COLO829 (cell line): ENCODE measurements at regions not wholly inside any gene's neighbourhood (a gene's known extent, or its start where the extent isn't known, plus 50 kb on each side); places are given as distances from the start of the nearest gene placed in this dataset.
"Not testable (repeated sequence)": the region's sequence is repeated elsewhere in the genome, so short reads cannot be mapped to it uniquely, and the experiment has no call there.

ENCODE experiments used
- DNase-seq: peaks from one replicate; pipeline ENCODE4 v3.0.0; 2012; ENCODE audit warnings: low spot score

DNA sequence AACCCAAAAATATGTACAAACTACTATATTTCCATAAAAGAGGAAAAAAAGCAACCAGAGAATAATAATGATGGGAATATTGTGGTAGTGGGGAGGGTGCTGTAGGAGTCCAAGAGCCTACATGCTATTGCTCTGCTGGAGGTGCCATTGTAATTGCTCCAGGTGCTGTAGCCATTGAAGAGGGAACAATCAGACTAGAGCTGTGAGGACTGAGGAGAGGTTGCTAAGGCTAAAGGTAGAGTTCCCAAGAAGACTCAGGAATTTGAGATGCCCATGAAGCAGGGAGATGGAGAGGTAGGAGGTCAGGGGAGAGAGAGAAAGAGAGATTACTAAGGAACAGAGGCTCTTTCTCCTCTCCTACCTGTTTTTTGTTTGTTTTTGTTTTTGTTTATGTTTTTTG is 394.0 kb downstream of the DMRTA1 start:
- DNase-seq = no peak

DNA sequence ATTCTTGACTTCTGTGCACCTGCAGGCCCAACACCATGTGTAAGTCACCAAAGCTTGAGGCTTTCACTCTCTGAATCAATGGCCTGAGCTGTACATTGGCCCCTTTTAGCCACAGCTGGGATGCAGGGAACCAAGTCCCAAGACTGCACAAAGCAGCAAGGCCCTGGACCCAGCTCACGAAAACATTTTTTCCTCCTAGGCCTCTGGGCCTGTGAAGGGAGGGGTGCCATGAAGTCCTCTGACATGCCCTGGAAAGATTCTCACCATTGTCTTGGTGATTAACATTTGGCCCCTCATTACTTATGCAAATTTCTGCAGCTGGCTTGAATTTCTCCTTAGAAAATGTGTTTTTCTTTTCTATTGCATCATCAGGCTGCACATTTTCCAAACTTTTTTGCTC is 398.6 kb downstream of the DMRTA1 start:
- not testable (repeated sequence) for DNase-seq

DNA sequence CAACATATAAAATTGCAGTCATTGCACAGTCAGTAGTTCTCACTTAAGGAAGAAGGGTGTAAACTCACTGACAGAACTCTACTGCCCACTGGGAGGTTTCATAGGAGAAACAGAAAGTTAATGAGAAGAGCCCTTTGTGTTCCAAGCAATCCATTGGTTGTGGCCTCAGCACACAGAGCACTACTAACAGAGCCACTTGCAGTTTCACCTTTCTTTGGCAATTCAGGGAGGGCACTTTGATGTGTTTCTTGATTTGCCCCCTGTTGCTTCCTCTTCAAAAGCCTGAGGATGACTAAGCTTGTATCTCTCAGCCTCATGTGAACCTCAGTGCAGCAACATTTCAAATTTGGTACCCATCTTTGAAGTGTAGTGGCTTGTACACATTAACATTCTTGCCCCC is 409.4 kb downstream of the DMRTA1 start:
- DNase-seq = no peak

DNA sequence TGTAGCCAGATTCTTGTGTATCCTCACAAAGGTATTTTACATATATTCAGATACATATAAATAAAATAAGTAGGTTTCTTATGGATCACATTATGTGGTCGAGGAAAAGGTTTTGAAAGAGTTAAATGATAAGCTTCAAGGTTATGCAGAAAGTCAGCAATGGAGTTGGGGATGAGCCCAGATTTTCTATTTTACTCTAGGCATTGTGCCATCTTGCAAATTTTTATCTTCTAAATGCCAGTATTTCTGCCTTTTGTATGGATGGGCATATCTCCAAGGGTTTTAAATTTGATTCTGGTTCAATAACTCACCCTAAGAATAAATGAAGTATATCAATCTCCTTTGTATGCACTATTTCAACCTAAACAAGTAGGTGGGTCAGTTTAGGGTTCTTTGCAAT is 410.7 kb downstream of the DMRTA1 start:
- DNase-seq = no peak

DNA sequence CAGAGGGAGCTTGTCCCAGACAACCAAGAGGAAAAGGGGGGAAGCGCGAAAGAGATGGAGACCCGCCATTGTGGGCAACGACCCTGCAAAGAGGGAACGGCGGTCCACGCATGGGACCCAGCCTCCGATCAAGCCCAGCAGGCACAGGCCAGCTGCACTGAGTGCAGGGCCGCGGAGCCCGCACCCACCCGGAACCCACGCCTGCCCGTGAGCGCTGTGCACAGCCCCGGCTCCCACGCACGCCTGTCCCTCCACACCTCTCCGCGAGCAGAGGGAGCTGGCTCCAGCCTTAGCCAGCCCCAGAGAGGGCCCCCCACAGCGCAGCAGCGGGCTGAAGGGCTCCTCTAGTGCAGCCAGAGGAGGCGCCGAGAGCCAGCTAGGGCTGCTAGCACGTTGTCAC is 416.5 kb downstream of the DMRTA1 start:
- DNase-seq = no peak

DNA sequence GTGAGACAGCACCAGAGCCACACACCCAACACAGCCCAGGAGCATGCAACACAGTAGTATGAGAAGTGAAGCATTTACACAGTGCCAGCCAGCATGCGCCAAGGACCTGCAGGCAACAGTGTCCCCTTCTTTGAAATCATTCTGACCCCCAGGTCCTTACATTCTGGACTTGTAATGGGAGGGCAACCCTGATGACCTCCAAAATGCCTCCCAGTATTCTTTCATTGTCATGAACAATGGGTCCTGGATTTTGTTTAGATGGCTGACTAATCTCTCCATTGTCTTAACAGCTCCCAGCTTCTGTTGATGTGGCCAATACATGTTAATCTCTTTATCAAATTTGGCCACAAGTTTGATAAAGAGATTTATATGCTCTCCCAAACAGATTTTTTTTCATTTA is 417.1 kb downstream of the DMRTA1 start:
- no peak for DNase-seq

DNA sequence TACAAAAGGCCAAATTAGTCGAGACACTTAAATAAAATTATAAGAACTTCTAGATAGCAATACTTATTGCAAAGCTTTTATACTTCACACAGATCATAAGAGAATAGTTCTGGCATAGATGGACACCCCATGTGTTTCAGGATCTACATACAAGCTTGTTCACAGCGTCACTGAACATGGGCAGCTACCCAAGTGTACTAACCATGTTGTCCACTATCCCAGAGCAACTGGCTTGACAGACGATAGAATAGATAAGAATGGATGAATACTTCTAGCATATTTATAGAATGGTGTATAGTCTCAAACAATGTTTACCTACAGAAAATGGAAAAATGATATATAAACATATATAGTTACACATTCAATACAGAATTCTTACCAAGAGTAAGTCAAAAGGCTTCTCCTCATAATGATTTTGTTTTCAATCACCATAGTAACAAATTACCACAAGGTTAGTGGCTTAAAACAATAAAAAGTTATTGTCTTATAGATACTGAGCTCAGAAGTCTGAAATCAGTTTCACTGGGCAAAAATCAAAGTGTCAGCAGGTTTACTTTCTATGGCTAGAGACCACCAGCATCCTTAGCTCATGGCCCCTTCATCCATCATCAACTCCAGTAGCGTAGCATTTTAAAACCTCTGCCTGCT is 446.7 kb downstream of the DMRTA1 start:
- DNase-seq = no peak

DNA sequence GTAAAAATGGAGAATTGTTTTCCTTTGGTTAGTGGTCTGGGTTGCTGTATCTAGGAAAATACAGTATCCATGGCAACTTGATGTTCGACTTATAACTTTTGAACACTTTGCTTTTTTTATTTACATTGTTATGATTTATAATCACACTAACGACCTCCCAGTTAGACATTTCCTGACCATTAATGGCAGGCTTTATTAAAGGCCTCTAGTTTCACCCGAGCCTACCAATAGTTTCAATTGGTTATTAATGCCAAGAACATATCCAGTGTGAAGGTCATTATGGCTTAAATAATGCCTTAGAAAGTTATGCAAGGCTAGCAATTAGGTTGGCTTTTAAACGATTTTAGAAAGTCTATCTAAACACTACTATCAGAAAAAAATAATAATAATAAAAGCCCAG is 452.0 kb downstream of the DMRTA1 start:
- no peak for DNase-seq

DNA sequence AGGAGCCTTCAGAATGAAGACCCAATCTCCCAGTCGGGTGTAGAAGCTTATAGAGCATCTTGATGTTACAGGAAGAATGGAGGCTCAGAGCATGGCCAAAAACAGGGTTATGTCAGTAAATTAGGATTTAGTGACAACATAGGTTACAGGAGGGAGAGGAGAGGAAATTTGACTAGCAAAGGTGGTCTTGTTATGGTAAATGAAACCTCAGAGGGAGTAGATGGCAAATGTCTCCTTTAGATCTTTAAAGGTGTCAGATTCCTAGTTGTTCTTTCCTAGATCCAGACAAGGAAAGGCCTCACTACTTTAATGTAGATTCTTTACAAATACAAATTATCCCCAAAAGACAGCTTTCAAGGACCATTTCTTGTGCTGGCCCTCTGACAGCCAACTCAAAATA is 465.0 kb downstream of the DMRTA1 start:
- no peak for DNase-seq

DNA sequence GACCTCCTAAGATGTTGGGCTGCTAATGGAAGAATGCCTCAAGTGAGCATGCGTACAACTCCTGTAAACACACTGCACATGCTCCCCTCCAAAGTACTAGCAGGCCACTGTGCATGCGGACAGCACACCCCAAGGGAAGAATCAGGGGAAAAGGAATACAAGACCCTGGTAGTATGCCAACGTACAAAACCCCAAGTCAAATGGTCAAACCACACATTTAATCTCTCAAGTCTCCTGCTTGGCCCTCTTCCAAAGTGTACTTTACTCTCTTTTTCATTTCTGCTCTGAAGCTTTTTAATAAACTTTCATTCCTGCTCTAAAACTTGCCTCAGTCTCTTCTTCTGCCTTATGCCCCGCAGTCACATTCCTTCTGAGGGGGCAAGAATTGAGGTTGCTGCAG is 466.4 kb downstream of the DMRTA1 start:
- DNase-seq = no peak

DNA sequence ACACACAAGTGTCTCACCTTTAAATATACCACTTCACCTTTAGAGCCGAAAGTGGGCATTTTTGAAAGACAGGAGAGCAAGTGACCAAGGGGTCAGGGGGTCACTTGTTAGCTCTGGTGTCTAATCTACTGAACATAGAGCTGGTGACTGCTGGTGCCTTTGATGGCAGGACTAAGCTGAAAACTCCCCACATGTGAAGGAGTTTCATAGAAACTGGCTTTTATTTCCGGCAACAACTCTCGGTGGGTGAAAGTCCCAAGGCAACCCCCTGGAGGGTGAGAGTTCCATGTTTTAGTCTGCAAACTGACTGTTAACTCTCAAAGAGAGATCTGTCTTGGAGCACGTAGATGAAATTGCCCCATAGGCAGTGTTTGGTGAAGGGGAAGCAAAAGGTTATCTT is 466.9 kb downstream of the DMRTA1 start:
- DNase-seq = no peak

DNA sequence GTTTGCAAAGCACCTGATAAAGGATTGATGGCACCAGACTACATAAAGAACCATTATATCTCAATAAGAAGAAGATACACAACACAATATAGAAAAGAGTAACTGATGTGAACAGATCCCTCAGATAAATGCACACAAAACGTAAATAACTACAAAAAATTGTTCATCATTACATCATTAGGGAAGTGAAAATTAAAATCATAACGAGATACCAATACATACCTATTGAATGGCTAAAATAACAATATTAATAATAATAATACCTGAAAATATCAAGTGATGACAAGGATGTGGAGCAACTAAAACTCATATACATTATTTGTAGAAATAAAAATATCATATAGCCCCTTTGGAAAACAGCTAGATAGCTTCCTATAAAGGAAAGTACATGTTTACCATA is 469.5 kb downstream of the DMRTA1 start:
- no peak for DNase-seq

DNA sequence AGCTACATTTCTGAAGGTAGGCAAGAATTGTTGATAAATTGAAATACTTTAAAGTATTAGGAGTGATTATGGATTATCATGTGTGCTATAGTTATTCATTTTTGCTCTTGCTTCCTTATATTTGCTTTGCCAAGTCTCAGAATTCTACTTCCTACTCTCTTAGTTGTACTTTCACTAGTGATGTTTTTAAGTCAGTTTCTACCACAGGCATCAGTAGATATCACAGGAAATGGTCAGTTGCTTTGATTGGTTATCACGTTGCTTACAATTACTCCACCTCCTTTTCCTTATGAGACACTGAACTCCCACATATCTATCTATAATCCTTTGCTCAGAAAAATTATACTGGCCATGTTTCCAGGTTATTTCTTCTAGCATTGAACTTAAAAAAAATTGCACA is 472.8 kb downstream of the DMRTA1 start:
- DNase-seq = no peak

DNA sequence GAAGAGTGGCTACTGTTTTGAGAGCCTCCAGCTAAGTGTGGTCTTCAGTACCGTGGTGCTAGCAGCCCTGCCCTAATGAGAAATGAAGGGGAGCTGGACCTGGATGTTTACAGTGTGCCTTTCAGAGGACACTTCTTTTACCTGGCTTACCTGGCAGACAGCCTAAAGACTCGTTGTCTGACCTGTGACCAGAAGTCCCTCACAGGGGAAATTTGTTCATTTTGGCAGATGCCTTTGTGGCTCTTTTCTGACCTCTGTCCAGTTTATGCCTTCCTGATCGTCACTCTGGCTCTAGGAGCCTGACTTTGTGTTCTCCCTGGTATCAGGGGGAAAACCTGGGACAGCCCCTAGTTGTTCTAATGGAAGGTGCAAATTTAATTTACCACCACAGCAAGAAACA is 475.1 kb downstream of the DMRTA1 start:
- DNase-seq = no peak

DNA sequence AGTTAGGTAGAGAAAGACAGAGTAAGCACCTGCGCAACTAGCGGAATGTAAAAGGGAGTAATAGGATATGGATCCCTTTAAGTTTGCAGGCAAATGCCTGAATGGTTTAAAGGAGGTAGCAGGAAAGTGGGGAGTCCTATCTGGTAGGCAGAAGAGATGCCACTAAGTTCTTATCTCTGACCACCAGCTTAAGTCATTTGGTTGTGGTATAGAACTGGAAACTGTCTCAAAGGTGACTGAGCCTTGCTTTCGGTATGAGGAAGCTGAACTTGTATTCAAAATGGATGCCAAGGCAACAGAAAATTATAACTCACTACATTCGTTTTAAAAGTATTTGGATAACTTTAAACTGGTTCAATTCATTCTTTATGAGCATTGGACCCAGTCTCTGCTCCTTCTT is 475.6 kb downstream of the DMRTA1 start:
- DNase-seq = no peak

DNA sequence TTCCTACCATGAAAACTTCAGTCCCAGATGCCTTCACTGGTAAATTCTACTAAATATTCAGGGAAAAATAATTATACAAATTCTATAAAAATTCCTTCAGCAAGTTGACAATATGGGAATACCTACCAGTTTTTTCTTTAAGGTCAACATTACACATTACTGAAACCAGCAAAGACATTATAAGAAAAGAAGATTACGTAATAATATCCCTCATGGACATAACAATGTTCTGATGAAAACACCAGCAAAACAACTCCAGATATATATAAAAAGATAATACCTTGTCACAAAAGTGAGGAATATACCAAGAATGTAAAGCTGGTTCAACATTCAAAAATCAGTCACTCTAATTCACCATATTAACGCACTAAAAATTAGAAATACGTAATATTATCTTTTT is 507.9 kb downstream of the DMRTA1 start:
- no peak for DNase-seq

DNA sequence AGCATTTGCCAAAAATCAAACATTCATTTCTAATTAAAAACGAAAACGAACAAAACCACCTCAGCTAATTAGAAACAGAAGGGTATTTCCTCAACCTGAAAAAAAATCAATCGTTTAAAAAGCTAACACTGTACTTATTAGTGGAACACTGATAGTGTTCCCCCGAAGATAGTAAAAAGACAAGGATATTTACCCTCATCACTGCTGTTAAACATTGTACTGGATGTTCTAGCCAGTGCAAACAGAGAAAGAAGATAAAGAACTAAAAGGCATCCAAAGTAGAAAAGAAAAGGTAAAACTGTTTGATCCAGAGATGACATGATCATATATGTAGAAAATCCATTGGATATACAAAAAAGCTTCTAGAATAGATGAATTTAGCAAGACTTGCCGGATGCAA is 508.3 kb downstream of the DMRTA1 start:
- no peak for DNase-seq

DNA sequence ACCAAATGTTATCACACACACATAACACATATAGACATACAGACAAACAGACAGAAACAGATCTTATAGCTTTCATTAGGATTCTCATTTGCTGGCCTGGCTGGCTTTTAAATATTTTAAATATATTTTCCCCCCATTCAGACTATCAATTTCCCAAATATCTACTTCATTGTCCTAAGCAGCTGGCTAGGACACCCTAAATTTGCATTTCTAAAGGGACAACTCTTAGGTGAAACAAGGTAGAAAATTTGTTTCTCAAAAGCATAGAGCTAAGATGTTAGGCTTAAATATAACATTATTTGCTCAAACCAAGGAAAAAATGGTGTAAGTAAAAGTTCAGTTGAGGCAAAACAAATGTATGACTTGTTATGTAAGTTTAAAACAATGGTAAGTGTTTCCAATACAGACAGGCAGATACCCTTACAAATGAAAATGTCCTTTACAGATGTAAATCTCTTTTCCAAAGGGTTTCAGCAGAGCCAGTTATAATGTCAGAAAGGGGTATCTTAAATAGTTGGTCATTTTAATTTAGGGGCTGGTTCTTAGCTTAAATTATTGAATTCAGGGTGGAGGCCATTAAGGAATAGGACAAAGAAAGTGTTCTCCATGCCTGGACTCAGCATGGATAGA is 522.8 kb downstream of the DMRTA1 start:
- no peak for DNase-seq

DNA sequence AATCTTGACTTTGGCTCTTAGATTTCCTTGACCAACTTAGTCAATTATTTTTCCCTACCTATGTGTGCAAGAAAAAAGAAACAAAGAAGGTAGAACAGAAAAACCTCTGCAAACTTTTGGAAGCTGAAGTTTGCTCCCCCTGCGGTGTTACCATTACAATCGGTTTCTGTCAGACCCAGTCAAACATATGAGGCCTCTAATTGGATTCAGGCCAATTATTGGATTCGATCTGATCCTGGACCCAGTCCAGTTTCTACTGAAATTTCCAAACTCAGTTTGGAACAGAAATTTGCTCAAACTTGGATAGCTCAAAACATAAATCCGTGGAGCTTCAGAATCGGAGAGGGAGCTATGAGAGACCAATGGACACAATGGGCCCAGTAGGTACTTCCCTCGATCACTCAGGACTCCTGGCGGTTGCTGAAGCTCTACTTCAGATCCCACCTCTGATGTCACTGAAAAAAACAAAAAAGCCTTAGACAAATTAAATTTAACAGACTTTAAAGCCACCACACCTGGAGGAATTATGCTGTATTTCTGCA is 523.9 kb downstream of the DMRTA1 start:
- DNase-seq = no peak

DNA sequence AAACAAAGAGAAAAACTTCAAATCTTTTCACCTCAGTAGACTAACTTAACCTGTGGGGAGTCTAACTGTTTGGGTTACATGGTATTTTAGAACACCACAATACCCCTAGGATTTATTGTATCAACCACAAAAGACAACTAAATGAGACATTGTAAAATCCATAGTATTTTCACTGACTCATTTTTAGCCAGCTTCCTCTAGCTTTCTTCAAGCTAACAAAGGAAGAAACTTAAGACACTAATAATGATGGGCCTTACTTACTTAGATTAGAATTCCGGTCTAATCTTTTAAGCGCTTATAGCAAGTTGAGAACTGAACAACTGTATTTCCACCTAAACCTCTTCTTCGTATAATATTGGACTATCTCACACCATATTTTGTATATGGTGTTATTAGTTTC is 529.3 kb downstream of the DMRTA1 start:
- DNase-seq = no peak

DNA sequence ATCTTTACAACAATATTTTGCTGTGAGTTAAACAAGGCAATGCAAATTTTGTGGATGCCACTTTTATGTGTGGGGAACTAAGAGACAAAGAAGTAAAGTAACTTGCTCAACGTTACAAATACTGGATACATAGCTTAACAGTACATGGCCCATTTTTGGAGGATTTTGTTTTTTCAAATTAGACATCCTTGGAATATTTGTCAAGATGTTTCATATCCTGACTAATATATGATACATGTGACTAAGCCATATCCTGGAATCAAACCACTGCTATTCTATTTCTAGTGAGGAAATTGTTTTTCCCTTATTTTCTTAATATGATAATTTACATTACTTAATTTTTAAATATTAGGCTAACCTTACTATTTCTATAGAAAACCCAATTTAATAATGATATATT is 529.8 kb downstream of the DMRTA1 start:
- DNase-seq = no peak

DNA sequence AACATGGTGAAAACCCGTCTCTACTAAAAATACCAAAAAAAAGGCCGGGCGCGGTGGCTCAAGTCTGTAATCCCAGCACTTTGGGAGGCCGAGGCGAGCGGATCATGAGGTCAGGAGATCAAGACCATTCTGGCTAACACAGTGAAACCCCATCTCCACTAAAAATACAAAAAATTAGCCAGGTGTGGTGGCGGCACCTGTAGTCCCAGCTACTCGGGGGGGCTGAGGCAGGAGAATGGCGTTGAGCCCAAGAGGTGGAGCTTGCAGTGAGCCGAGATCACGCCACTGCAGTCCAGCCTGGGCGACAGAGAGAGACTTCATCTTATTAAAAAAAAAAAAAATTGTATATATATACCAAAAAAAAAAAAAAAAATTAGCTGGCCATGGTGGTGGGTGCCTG is 533.8 kb downstream of the DMRTA1 start:
- not testable (repeated sequence) for DNase-seq

DNA sequence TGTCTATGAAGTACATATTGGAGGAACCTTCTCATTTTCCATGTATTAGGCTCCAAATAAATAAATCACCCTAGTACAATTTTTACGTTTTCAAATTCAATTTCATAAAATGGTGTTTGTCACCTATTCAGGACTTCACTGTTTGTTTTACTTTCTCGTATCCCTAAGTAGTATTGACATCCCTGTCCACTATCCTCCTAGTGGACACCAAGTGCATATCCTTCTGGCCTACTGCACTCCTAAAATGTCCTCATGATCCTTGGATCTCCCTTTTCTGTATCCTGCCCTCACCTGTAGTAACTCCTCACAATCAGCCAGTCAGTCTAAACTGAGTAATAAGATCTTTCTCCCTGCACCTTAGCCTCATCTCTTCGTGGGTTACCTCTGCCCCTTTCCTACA is 539.9 kb downstream of the DMRTA1 start:
- no peak for DNase-seq

DNA sequence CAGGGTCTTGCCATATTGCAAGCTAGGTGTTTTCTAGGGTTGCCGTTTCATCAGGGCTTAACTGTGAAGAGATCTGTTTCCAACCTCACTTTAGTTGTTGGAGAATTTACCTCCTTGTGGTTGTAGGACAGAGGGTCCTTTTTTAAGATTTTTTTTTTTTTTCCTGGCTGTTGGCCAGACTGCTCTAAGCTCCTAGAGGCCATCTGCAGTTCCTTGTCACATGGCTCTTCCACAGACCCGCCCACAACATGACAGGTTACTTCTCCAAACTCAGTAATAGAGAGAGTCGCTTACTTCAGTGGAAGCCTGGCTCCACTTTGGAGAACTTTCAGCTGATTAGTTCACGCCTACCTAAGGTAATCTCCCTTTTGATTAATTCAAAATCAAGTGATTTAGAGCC is 543.7 kb downstream of the DMRTA1 start:
- no peak for DNase-seq
